ENCODE measurements at regions not wholly inside any gene's neighbourhood (a gene's known extent, or its start where the extent isn't known, plus 50 kb on each side); places are given as distances from the start of the nearest gene placed in this dataset.

- TF ChIP-seq CTCF (IDR thresholded peaks at IDR 0.05) = no peak
- no peak for TF ChIP-seq POLR2A (IDR thresholded peaks at IDR 0.05)
These were observed 607.9 kb upstream of the KCNMB2 start for GRCh38 chr3:177928172-177928873.
